OCI-LY7 (cell line): ENCODE measurements at regions not wholly inside any gene's neighbourhood (a gene's known extent, or its start where the extent isn't known, plus 50 kb on each side); places are given as distances from the start of the nearest gene placed in this dataset.

Source experiments
- CTCF ChIP-seq: fragments of 200-600 bp; sonication (generic); conservative IDR thresholded peaks from 2 replicates; pipeline ENCODE4 v1.5.1; 2014; ENCODE audit warnings: mild to moderate bottlenecking, antibody characterized with exemption, low read length, moderate library complexity, mixed read lengths
- EZH2phosphoT487 ChIP-seq: fragments of 200-600 bp; sonication (generic); IDR thresholded peaks from 2 replicates; pipeline ENCODE4 v1.6.1; 2018; ENCODE audit warnings: low read depth, borderline replicate concordance, mild to moderate bottlenecking, mixed run types, antibody characterized with exemption, low read length, moderate library complexity, mixed read lengths

DNA sequence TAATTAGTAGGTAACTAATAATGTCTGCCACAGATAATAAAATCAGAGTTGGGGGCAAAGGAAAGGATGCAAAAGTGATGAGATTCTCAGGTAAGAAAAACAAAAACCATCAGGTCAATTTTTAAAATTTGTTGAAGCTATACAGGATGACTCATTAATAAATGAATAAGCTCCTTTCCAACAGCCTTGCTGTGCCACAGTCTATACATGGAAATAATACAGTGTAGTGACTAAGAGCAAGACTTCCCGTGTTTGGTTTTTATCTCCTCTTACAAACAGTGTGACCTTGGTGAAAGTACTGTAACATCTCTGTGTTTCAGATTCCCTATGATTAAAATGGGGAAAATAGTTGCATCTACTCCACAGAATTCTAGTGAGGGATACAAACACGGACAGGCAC, 331.6 kb downstream of the PYDC2 start:
- no peak for TF ChIP-seq CTCF
- no peak for TF ChIP-seq EZH2phosphoT487
